ENCODE measurements at regions not wholly inside any gene's neighbourhood (a gene's known extent, or its start where the extent isn't known, plus 50 kb on each side); places are given as distances from the start of the nearest gene placed in this dataset.
A peak's percentile ranks its signal among the peaks of the same experiment; 100 is the strongest.

DNA sequence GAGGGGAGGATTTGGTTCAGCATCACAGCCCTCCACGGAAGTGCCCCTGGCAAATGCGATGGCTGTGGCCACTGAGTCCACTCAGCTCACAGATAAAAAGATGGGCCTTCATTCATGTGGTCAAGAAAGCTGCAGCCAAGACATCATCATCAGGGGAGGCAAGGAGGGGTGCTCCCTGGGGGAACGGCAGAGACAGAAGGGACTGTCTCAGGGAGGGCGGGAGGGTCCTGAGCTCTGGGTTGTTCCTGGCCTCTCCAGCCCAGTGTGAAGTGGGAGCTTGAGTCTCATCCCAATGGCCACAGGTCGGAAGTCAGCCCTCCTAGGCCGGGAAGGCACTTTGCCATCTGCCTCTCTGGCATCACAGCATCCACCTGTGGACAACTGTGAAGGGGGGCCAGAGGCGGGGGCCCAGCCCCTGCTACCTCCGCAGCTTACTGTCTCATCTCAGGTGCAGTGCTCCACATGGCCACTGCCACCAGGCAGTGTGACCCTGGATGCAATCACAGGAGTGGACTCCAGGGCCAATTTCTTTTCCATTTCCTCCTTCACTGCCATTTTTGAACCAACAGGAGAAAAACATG lies 137.8 kb upstream of the SOX1 start:
- H3K27ac Mint-ChIP-seq, result no peak overlapping the region
- TF ChIP-seq, protein P1, sequence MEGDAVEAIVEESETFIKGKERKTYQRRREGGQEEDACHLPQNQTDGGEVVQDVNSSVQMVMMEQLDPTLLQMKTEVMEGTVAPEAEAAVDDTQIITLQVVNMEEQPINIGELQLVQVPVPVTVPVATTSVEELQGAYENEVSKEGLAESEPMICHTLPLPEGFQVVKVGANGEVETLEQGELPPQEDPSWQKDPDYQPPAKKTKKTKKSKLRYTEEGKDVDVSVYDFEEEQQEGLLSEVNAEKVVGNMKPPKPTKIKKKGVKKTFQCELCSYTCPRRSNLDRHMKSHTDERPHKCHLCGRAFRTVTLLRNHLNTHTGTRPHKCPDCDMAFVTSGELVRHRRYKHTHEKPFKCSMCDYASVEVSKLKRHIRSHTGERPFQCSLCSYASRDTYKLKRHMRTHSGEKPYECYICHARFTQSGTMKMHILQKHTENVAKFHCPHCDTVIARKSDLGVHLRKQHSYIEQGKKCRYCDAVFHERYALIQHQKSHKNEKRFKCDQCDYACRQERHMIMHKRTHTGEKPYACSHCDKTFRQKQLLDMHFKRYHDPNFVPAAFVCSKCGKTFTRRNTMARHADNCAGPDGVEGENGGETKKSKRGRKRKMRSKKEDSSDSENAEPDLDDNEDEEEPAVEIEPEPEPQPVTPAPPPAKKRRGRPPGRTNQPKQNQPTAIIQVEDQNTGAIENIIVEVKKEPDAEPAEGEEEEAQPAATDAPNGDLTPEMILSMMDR (IDR thresholded peaks at IDR 0.05), result no peak
- H3K9me3 Mint-ChIP-seq, result peaks cover 30% of the 10 kb centered on the region
- no peaks in the 10 kb centered on the region for H3K36me3 Mint-ChIP-seq (ENCODE audit: low read depth)
- H3K4me3 Mint-ChIP-seq, result no peak overlapping the region
- peaks cover 62% of the 10 kb centered on the region for H3K27me3 Mint-ChIP-seq (ENCODE audit: low read depth, poor library complexity)
- peaks cover 9% of the 10 kb centered on the region for H3K4me1 Mint-ChIP-seq
- no peak for DNase-seq

DNA sequence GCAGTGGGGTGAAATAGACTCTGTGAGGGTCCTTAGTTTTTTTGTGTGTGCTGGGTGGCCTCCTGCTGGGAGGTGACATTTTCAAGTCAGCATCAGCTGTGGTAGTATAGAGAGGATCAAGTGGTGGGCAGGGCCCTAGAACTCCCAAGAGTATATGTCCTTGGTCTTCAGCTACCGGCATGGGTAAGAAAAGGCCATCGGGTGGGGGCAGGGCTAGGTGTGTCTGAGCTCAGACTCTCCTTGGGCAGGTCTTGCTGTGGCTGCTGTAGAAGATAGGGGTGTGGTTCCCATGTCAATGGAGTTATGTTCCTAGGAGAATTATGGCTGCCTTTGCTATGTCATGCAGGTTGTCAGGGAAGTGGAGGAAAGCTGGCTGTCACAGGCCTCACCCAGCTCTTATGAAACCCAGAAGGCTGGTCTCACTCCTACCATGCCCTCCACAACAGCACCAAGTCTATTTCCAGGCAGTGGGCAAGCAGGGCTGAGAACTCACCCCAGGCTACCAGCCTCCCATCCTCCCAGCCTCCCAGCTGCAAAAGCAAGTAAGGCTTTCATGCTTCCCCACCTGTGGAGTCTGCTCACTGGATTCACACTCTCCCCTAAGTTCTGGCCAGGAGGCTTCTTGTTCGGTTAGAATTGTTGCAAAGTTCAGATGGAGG lies 130.6 kb upstream of the SOX1 start:
- TF ChIP-seq, protein P1 (IDR thresholded peaks at IDR 0.05), result no peak
- peaks cover 31% of the 10 kb centered on the region for H3K27me3 Mint-ChIP-seq (ENCODE audit: low read depth, poor library complexity)
- no peaks in the 10 kb centered on the region for H3K36me3 Mint-ChIP-seq (ENCODE audit: low read depth)
- H3K4me1 Mint-ChIP-seq, result peaks cover 10% of the 10 kb centered on the region
- H3K9me3 Mint-ChIP-seq, result peaks cover 31% of the 10 kb centered on the region
- H3K4me3 Mint-ChIP-seq, result no peak overlapping the region
- no peak for DNase-seq
- H3K27ac Mint-ChIP-seq, result no peak overlapping the region

DNA sequence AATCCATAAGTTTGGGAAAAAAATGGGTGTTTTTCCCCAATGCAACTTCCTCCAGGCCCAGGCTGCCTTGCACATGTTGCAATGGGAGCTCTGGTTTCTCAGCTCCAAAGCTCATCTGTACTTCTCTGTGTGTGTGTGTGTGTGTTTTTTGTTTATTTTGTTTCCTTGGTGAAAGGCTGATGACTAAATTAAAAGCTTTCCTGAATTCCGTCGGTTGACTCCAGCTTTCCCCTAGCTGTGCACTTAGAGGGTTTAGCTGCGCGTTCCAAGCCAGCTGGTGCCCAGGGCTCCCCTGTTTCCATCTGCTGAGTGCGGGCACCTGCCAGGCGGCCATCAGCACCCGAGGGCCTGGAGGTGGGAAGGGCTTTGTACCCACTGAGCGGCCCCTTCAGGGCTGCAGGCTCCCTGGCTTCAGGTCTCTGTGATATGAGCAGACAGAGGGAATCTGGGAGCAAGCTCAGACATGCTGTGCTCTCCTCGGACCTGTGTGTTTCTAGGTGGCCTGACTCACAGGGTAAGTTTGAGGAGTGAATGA lies 129.1 kb upstream of the SOX1 start:
- TF ChIP-seq, protein P1 (IDR thresholded peaks at IDR 0.05), result no peak
- peaks cover 10% of the 10 kb centered on the region for H3K4me1 Mint-ChIP-seq
- no peak overlapping the region for H3K27ac Mint-ChIP-seq
- peaks cover 16% of the 10 kb centered on the region for H3K9me3 Mint-ChIP-seq
- H3K36me3 Mint-ChIP-seq (ENCODE audit: low read depth), result no peaks in the 10 kb centered on the region
- DNase-seq, result no peak
- H3K4me3 Mint-ChIP-seq, result no peak overlapping the region
- peaks cover 25% of the 10 kb centered on the region for H3K27me3 Mint-ChIP-seq (ENCODE audit: low read depth, poor library complexity)

DNA sequence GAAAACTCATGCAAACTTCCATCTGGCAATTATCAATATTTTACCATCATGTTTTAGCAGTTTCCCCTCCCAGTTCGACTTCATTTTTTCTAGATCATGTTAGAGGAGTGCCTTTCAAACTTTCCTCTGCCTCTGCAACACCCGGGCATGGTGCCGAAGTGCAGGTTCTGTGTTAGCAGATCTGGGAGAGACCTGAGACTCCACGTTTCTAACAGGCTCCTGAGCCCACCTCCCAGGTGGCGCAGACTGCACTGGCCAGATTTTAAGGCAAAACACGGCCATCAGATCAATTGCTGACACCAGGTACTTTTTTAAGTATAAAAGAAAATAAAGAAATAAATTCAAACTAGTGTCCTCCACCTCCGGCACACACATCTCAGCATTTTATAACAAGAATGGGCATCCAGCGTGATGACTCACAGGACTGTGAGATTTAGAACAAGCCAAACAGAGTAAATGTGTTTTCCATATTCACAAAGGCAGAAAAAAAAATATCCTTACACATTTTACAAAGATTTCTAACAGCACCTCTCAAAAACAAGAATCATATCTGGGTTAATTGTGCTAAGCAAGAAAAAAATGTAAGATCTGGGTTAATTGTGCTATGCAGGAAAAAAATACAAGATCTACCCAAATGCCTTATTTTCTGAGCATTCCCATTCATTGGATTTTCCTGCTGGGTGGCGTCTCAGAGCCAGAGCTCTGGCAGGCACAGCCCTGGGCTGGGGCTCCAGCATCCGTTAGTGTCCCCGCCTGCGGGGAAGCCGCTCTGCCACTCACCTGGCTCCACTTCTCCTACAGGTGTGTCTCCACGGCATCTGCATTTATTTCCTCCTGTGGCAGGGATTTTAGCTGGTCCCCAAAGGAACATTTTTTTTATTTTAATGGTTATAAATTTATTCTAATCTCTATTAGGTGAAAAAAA lies 127.9 kb upstream of the SOX1 start:
- DNase-seq, result no peak
- Mint-ChIP-seq H3K36me3 (ENCODE audit: low read depth) (no peaks in the 10 kb centered on the region), H3K27me3 (ENCODE audit: low read depth, poor library complexity) (peaks cover 15% of the 10 kb centered on the region), H3K4me1 (peaks cover 10% of the 10 kb centered on the region), H3K9me3 (peaks cover 6% of the 10 kb centered on the region), H3K27ac (no peak overlapping the region), H3K4me3 (no peak overlapping the region)
- TF ChIP-seq, protein P1 (IDR thresholded peaks at IDR 0.05), result no peak

DNA sequence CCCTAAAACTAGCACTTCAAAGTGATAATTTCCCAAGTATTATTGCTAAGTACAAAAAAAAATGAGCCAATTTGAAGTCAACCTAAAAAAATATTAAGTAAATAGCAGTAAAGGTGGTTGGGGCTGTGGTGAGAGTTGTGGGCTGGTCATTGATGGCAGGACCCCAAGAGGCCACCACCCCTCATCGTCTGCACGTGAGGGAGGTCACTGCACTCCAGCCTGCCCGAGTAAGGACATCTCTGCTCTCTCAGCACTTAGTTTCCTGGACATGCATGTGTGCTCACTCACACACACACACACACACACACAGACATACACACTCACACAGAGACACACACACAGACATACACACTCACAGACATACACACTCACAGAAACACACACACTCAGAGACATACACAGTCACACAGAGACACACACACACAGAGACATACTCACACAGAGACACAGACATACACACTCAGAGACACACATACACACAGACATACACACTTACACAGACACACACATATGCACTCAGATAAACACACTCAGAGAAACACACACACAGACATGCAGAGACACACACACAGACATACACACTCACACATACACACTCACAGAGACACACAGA lies 127.2 kb upstream of the SOX1 start:
- peak overlapping the region; percentile 0 for H3K27ac Mint-ChIP-seq
- peaks cover 10% of the 10 kb centered on the region for H3K4me1 Mint-ChIP-seq
- H3K36me3 Mint-ChIP-seq (ENCODE audit: low read depth), result no peaks in the 10 kb centered on the region
- H3K9me3 Mint-ChIP-seq, result peaks cover 6% of the 10 kb centered on the region
- peaks cover 14% of the 10 kb centered on the region for H3K27me3 Mint-ChIP-seq (ENCODE audit: low read depth, poor library complexity)
- no peak overlapping the region for H3K4me3 Mint-ChIP-seq
- DNase-seq, result no peak
- TF ChIP-seq, protein P1 (IDR thresholded peaks at IDR 0.05), result no peak
